Glutamatergic neuron (in vitro differentiated cells): ENCODE measurements at regions not wholly inside any gene's neighbourhood (a gene's known extent, or its start where the extent isn't known, plus 50 kb on each side); places are given as distances from the start of the nearest gene placed in this dataset.

Experiments
- DNase-seq: peaks from one replicate; pipeline ENCODE4 v3.0.0; 2022
- H3K27ac Mint-ChIP-seq: one replicate; pipeline ENCODE4 v1.8.0; 2020; ENCODE audit warnings: mild to moderate bottlenecking, mixed read lengths, inconsistent platforms; ENCODE audit not compliant: unreplicated experiment
- H3K27me3 Mint-ChIP-seq: one replicate; pipeline ENCODE4 v1.8.0; 2020; ENCODE audit warnings: mild to moderate bottlenecking, moderate library complexity, mixed read lengths, inconsistent platforms; ENCODE audit not compliant: unreplicated experiment
- H3K36me3 Mint-ChIP-seq: one replicate; pipeline ENCODE4 v1.8.0; 2020; ENCODE audit warnings: mild to moderate bottlenecking, mixed read lengths, inconsistent platforms; ENCODE audit not compliant: unreplicated experiment
- H3K4me1 Mint-ChIP-seq: one replicate; pipeline ENCODE4 v1.8.0; 2020; ENCODE audit warnings: mild to moderate bottlenecking, low read depth, mixed read lengths, inconsistent platforms; ENCODE audit not compliant: unreplicated experiment
- H3K4me3 Mint-ChIP-seq: one replicate; pipeline ENCODE4 v1.8.0; 2020; ENCODE audit warnings: mild to moderate bottlenecking, mixed read lengths, inconsistent platforms; ENCODE audit not compliant: unreplicated experiment
- H3K9me3 Mint-ChIP-seq: one replicate; pipeline ENCODE4 v1.8.0; 2020; ENCODE audit warnings: mild to moderate bottlenecking, moderate library complexity, mixed read lengths, inconsistent platforms; ENCODE audit not compliant: unreplicated experiment
- TF ChIP-seq, protein P1 (sequence below): fragments of 200-600 bp; sonication (generic); IDR thresholded peaks from one replicate; pipeline ENCODE4 v1.5.0; 2021; ENCODE audit not compliant: partially characterized antibody, unreplicated experiment

DNA sequence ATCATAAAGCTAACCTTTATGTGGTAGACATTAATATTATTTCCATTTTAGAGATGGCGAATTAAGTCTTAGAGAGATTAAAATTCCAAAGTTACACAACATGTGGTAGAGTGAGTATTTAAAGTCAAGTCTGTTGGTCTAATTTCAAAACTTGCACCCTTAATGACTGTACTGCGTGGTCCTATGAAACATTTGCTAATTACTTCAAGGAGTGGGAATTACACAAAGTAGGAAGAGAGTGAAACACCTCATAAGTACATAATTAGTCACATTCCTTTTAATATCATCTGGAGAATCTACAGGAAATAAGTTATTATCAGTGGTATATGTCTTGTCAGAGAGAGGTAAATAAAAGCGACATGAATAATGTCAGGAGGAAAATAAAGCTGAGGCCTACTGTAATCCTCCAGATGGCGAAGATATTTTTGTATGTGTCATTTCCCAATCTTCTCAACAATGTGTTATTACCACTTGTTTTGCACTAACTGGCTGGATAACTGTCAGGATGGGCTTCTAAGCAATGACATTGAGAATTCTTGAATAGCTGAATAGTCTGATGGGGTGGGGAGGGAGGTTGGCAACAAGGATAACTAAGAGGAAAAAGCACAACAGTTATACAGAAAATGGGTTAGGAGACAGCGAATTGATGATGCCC, 95.5 kb downstream of the TNFSF18 start:
- no peak overlapping the region for H3K27ac Mint-ChIP-seq
- no peak for DNase-seq
- TF ChIP-seq, protein P1, sequence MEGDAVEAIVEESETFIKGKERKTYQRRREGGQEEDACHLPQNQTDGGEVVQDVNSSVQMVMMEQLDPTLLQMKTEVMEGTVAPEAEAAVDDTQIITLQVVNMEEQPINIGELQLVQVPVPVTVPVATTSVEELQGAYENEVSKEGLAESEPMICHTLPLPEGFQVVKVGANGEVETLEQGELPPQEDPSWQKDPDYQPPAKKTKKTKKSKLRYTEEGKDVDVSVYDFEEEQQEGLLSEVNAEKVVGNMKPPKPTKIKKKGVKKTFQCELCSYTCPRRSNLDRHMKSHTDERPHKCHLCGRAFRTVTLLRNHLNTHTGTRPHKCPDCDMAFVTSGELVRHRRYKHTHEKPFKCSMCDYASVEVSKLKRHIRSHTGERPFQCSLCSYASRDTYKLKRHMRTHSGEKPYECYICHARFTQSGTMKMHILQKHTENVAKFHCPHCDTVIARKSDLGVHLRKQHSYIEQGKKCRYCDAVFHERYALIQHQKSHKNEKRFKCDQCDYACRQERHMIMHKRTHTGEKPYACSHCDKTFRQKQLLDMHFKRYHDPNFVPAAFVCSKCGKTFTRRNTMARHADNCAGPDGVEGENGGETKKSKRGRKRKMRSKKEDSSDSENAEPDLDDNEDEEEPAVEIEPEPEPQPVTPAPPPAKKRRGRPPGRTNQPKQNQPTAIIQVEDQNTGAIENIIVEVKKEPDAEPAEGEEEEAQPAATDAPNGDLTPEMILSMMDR, result no peak
- H3K4me3 Mint-ChIP-seq, result no peak overlapping the region
- no peaks in the 10 kb centered on the region for H3K27me3 Mint-ChIP-seq
- no peaks in the 10 kb centered on the region for H3K9me3 Mint-ChIP-seq
- H3K36me3 Mint-ChIP-seq, result no peaks in the 10 kb centered on the region
- H3K4me1 Mint-ChIP-seq, result peaks cover 3% of the 10 kb centered on the region

DNA sequence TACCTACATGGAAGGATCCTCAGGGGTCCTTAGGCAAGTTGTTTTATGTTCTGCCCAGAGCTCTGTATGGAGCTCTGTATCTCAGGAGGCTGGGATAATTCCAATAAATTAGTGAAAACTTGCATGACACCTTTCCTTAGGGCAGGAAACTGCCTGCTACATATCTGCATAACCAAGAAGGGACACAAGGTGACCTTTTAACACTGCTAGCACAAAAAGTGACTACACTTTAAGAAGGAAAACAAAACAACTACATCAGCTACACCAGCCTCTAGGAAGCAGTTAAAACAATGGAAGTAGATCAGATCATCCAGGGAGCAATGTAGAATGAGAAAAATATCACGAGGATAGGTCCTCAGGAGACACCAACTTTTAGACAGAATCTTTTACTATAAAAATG, 93.9 kb downstream of the TNFSF18 start:
- peaks cover 3% of the 10 kb centered on the region for H3K4me1 Mint-ChIP-seq
- DNase-seq, result no peak
- no peak overlapping the region for H3K27ac Mint-ChIP-seq
- no peaks in the 10 kb centered on the region for H3K9me3 Mint-ChIP-seq
- H3K27me3 Mint-ChIP-seq, result peaks cover 2% of the 10 kb centered on the region
- TF ChIP-seq, protein P1, result no peak
- no peaks in the 10 kb centered on the region for H3K36me3 Mint-ChIP-seq
- no peak overlapping the region for H3K4me3 Mint-ChIP-seq

DNA sequence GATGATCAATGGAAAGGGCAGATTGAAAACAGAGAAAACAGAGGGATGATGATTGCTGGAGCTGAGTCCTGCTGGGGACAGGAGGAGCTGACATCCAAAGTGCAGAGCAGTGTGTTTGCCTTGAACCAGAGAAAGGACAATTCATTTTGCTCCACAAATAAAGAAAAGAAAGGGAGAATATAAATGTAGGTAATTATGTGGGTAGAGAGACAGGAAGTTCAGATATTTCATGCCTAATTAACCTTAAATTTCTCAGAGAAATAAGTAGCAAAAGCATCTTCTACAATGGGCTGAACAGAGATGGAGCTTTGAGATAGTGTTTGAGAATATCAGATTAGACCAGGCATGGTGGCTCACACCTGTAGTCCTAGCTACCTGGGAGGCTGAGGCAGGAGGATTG, 93.2 kb downstream of the TNFSF18 start:
- TF ChIP-seq, protein P1, result no peak
- H3K4me1 Mint-ChIP-seq, result peaks cover 3% of the 10 kb centered on the region

DNA sequence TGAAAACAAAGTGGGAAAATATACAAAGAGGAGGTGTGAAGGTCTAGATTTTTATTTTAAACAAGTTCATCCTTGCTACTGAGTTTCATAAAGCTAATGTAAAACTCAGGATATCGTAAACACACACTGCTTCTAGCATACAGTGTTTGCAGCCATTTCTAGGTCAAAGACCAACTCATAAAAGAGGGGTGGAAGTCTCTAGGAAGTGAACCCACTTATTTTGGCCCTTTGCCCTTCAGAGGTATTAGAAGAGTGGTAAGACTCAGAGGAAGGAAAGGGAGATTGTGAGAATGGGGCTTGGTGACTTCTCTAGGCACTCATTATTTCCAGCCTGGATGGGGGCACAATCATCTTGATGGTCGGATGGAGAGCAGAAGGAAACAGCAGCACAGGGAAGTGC, 91.2 kb downstream of the TNFSF18 start:
- DNase-seq, result no peak
- Mint-ChIP-seq H3K4me1 (peaks cover 3% of the 10 kb centered on the region), H3K36me3 (no peaks in the 10 kb centered on the region), H3K27me3 (peaks cover 2% of the 10 kb centered on the region), H3K4me3 (no peak overlapping the region), H3K27ac (no peak overlapping the region), H3K9me3 (no peaks in the 10 kb centered on the region)
- TF ChIP-seq, protein P1, result no peak

More for the DNA sequence above, 93.2 kb downstream of the TNFSF18 start:
- Mint-ChIP-seq H3K36me3 (no peaks in the 10 kb centered on the region), H3K27me3 (peaks cover 2% of the 10 kb centered on the region), H3K4me3 (no peak overlapping the region), H3K27ac (no peak overlapping the region), H3K9me3 (no peaks in the 10 kb centered on the region)
- DNase-seq, result no peak

DNA sequence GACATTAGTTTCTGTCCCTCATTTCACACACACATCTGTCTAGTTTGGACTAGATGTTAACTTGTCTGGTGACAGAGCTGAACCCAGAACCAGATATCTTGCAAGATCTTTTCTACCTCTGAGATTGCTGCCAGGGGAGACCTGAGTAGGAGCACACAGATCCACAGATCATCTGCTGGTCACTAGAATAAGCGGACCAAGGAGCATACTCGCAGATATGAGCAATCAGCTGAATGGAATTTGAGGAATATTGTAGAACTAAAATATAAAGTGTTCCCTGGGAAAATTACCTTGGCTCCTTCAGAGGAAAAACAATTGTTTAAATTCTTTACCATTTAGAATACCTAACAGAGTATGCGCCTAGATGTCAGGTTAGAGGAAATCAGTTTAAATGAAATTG, 90.7 kb downstream of the TNFSF18 start:
- Mint-ChIP-seq H3K4me1 (peaks cover 3% of the 10 kb centered on the region), H3K9me3 (no peaks in the 10 kb centered on the region), H3K27me3 (peaks cover 2% of the 10 kb centered on the region), H3K27ac (no peak overlapping the region), H3K36me3 (no peaks in the 10 kb centered on the region), H3K4me3 (no peak overlapping the region)
- no peak for DNase-seq
- TF ChIP-seq, protein P1, result no peak
